K562 (cell line): ENCODE measurements at regions not wholly inside any gene's neighbourhood (a gene's known extent, or its start where the extent isn't known, plus 50 kb on each side); places are given as distances from the start of the nearest gene placed in this dataset.

Experiments used
- ATAC-seq: fragments of 200-7000 bp; cut with Tn5 transposase; 3 replicates; pipeline ENCODE4 v1.9.1; 2020; ENCODE audit warnings: moderate library complexity
- BruUV-seq: library from RNA; stranded (reverse); fragments of 400-500 nt; replicated peaks from 2 replicates; lab custom pipeline; 2021; lab: Mats Ljungman, UMichigan
- CTCF ChIA-PET: fragments of 300-600 bp; formaldehyde crosslinking; extraction: SDS; loops from one replicate; lab custom pipeline; 2021; ENCODE audit warnings: low intra/inter-chr PET ratio; lab: Yijun Ruan, JAX
- POLR2A ChIA-PET: fragments of 300-600, 350-650 bp; sonication (Branson Sonifier 250); formaldehyde crosslinking; extraction: SDS; loops from one replicate; lab custom pipeline; 2021; ENCODE audit warnings: antibody characterized with exemption, inconsistent platforms; lab: Yijun Ruan, JAX
- DNase-seq, 4 experiments: peaks; one replicate each; pipeline versions ENCODE4 v3.0.0 to v3.0.0-alpha.2; 2011 to 2018; ENCODE audit warnings: low spot score in 3 of 4, mixed read lengths in 3 of 4; ENCODE audit errors: extremely low read depth in 1 of 4
- FAIRE-seq: peaks from 2 replicates; lab custom pipeline; 2011; peaks lifted over from hg19 to GRCh38; lab: Jason Lieb, UNC
- H2AFZ ChIP-seq: 2 replicates; pipeline ENCODE4 v1.6.0; 2011; ENCODE audit warnings: low read depth, low read length, control low read depth, inconsistent platforms
- H3K27ac ChIP-seq: fragments of 200-600 bp; 3 replicates; pipeline ENCODE4 v1.8.0; 2011; ENCODE audit warnings: low read depth, mild to moderate bottlenecking, control low read depth, inconsistent platforms, low read length, moderate library complexity, mixed read lengths; ENCODE audit errors: extremely low read depth
- H3K27me3 ChIP-seq, 2 experiments: fragments of 300-600 bp in 1 of 2; 2 replicates in 1 of 2; 3 replicates in 1 of 2; pipeline versions ENCODE4 v1.6.0 to v1.8.0; 2011; ENCODE audit warnings: inconsistent platforms in 2 of 2, low read length in 2 of 2, mild to moderate bottlenecking in 1 of 2, mixed read lengths in 1 of 2, moderate library complexity in 1 of 2; ENCODE audit not compliant: control insufficient read depth in 2 of 2, insufficient read depth in 2 of 2
- H3K36me3 ChIP-seq: fragments of 300-600 bp; 3 replicates; pipeline ENCODE4 v1.8.0; 2011; ENCODE audit warnings: mild to moderate bottlenecking, low read length, inconsistent platforms; ENCODE audit not compliant: control insufficient read depth, insufficient read depth
- H3K4me1 ChIP-seq, 2 experiments: fragments of 200-600 bp in 1 of 2; replicated peaks in 1 of 2; 2 replicates in 1 of 2; 3 replicates in 1 of 2; pipeline versions ENCODE4 v1.5.1 to v1.8.0; 2011; ENCODE audit warnings: inconsistent platforms in 2 of 2, low read length in 2 of 2, mild to moderate bottlenecking in 1 of 2, mixed read lengths in 1 of 2, moderate library complexity in 1 of 2; ENCODE audit not compliant: control insufficient read depth in 2 of 2, insufficient read depth in 2 of 2
- H3K4me2 ChIP-seq: 2 replicates; pipeline ENCODE4 v1.6.1; 2011; ENCODE audit warnings: low read length, control low read depth, inconsistent platforms, mixed read lengths; ENCODE audit not compliant: insufficient read depth
- H3K4me3 ChIP-seq: fragments of 200-600 bp; sonication (generic), shearing (Covaris generic); 2 replicates; pipeline ENCODE4 v1.5.1; 2016; ENCODE audit warnings: control low read depth, inconsistent platforms
- H3K79me2 ChIP-seq: fragments of 200-600 bp; 3 replicates; pipeline ENCODE4 v1.8.0; 2011; ENCODE audit warnings: low read length, inconsistent platforms; ENCODE audit not compliant: control insufficient read depth, insufficient read depth
- H3K9ac ChIP-seq, 2 experiments: 2 replicates each; pipeline versions ENCODE4 v1.6.0 to v1.6.1; 2011; ENCODE audit warnings: low read depth in 2 of 2, low read length in 2 of 2, control low read depth in 1 of 2, inconsistent platforms in 1 of 2, mild to moderate bottlenecking in 1 of 2, mixed read lengths in 1 of 2; ENCODE audit not compliant: insufficient read depth in 1 of 2
- H3K9me1 ChIP-seq: one replicate; pipeline ENCODE4 v1.6.0; 2011; ENCODE audit warnings: inconsistent platforms, mild to moderate bottlenecking, low read length, moderate library complexity; ENCODE audit not compliant: control insufficient read depth, insufficient read depth
- H3K9me3 ChIP-seq: replicated peaks from 2 replicates; pipeline ENCODE4 v1.5.1; 2011; ENCODE audit warnings: low read depth, low read length, inconsistent platforms; ENCODE audit not compliant: control insufficient read depth, insufficient read depth
- H4K20me1 ChIP-seq: replicated peaks from 2 replicates; pipeline ENCODE4 v1.6.1; 2011; ENCODE audit warnings: low read length, inconsistent platforms, mixed read lengths; ENCODE audit not compliant: control insufficient read depth, insufficient read depth
- CAMTA2 ChIP-seq: fragments of 250-450 bp; sonication (Bioruptor Pico); conservative IDR thresholded peaks from 2 replicates; pipeline ENCODE4 v1.5.1; 2022
- DEAF1 ChIP-seq: fragments of 450-650 bp; formaldehyde crosslinking; IDR thresholded peaks from 2 replicates; pipeline ENCODE4 v1.4.0; 2020; ENCODE audit warnings: mild to moderate bottlenecking, moderate library complexity
- ESRRB ChIP-seq: fragments of 250-450 bp; sonication (Bioruptor Pico); IDR thresholded peaks from 2 replicates; pipeline ENCODE4 v1.5.0; 2020; ENCODE audit warnings: mild to moderate bottlenecking, moderate library complexity, borderline replicate concordance
- LCOR ChIP-seq: sonication (generic); formaldehyde crosslinking; IDR thresholded peaks from 2 replicates; pipeline ENCODE4 v1.8.0; 2022; ENCODE audit warnings: mild to moderate bottlenecking, missing genetic modification reagents
- NCOA6 ChIP-seq: fragments of 450-650 bp; IDR thresholded peaks from 2 replicates; pipeline ENCODE4 v1.6.1; 2017; ENCODE audit warnings: mild to moderate bottlenecking
- TEAD4 ChIP-seq, 2 experiments: sonication (generic) in 1 of 2; formaldehyde crosslinking in 1 of 2; IDR thresholded peaks; 2 replicates each; pipeline versions ENCODE4 v1.6.1 to v1.8.0; 2012 to 2022; ENCODE audit warnings: borderline replicate concordance in 1 of 2, inconsistent platforms in 1 of 2, low read length in 1 of 2, mild to moderate bottlenecking in 1 of 2, missing genetic modification reagents in 1 of 2
- ZC3H4 ChIP-seq: sonication (generic); formaldehyde crosslinking; IDR thresholded peaks from 2 replicates; pipeline ENCODE4 v1.9.0; 2021; ENCODE audit warnings: missing genetic modification reagents, borderline replicate concordance
- ZC3H8 ChIP-seq: fragments of 450-650 bp; IDR thresholded peaks from 2 replicates; pipeline ENCODE4 v1.6.1; 2017
- ZKSCAN3 ChIP-seq: fragments of 250-450 bp; sonication (Bioruptor Pico); IDR thresholded peaks from 2 replicates; pipeline ENCODE4 v1.4.0; 2020
- ZNF197 ChIP-seq: fragments of 200-800 bp; sonication (Bioruptor generic); IDR thresholded peaks from 2 replicates; pipeline ENCODE4 v1.6.1; 2016; ENCODE audit warnings: low read depth, missing genetic modification characterization, missing compliant biosample characterization
- ZNF639 ChIP-seq, 2 experiments: fragments of 200-800 bp in 1 of 2; sonication (Bioruptor generic) in 1 of 2; sonication (generic) in 1 of 2; formaldehyde crosslinking in 1 of 2; IDR thresholded peaks in 1 of 2; conservative IDR thresholded peaks in 1 of 2; 2 replicates each; pipeline versions ENCODE4 v1.5.0 to v1.6.1; 2016 to 2020; ENCODE audit warnings: missing compliant biosample characterization in 1 of 2, missing genetic modification characterization in 1 of 2, missing genetic modification reagents in 1 of 2
- ZNF655 ChIP-seq: fragments of 250-450 bp; sonication (Bioruptor Pico); IDR thresholded peaks from 2 replicates; pipeline ENCODE4 v1.5.0; 2021
- WGBS: fragments of 100-300 bp; shearing (Covaris generic); methylation state at CpG from one replicate; pipeline ENCODE4 v1.1.6; 2016; ENCODE audit warnings: low coverage, mixed read lengths; ENCODE audit not compliant: insufficient coverage; ENCODE audit errors: missing lambda C conversion rate; 5-methylcytosine and 5-hydroxymethylcytosine counted together
- in situ Hi-C: fragments of 300-500 bp; cut with MboI; formaldehyde crosslinking; loops from 4 replicates; pipeline ENCODE4 v1.15.0; 2018; ENCODE audit warnings: inconsistent platforms, mixed read lengths
- intact Hi-C: fragments of 100-400 bp; cut with micrococcal nuclease; formaldehyde crosslinking; loops from 2 replicates; pipeline ENCODE4 v1.14.2; 2022

GRCh38 chr1:213443415-213443814 is 392.4 kb downstream of the RPS6KC1 start:
- CTCF ChIA-PET, result no interaction called here
- no peaks in the 10 kb centered on the region for H3K79me2 ChIP-seq
- intact Hi-C loops, result no loop called here
- no peaks in the 10 kb centered on the region for H3K9me1 ChIP-seq
- no peak overlapping the region for H3K9ac ChIP-seq
- H3K4me2 ChIP-seq, result no peak overlapping the region
- ATAC-seq, result no peak
- no peaks in the 10 kb centered on the region for H3K9me3 ChIP-seq
- H3K27ac ChIP-seq, result no peak overlapping the region
- H2AFZ ChIP-seq, result no peak overlapping the region
- DNase-seq, result no peak
- H3K27me3 ChIP-seq, result peaks cover 0 to 18% of the 10 kb centered on the region in 2 experiments; a peak in 3 of 5 replicates
- H4K20me1 ChIP-seq, result no peaks in the 10 kb centered on the region
- TF ChIP-seq CAMTA2 (CRISPR knock-in tag), result no peak
- TF ChIP-seq DEAF1 (CRISPR knock-in tag), result no peak
- no peak for TF ChIP-seq ZNF655
- no peak for TF ChIP-seq ZNF639 (CRISPR knock-in tag; conservative IDR thresholded peaks at IDR 0.05 in 1 of 2, IDR thresholded peaks at IDR 0.05 in 1 of 2)
- no peak for TF ChIP-seq ZC3H8
- no peak for TF ChIP-seq LCOR (CRISPR knock-in tag)
- TF ChIP-seq ZC3H4 (CRISPR knock-in tag), result no peak
- TF ChIP-seq ESRRB (CRISPR knock-in tag), result no peak
- TF ChIP-seq TEAD4 (IDR thresholded peaks at IDR 0.05; ENCODE audit: low read length), result no peak
- no peak for TF ChIP-seq TEAD4 (CRISPR knock-in tag; IDR thresholded peaks at IDR 0.05; ENCODE audit: borderline replicate concordance)
- no peak for TF ChIP-seq ZKSCAN3 (CRISPR knock-in tag)
- no peak for TF ChIP-seq ZNF197
- TF ChIP-seq NCOA6, result no peak
- TF ChIP-seq, all 486 proteins: peak for 0
- H3K36me3 ChIP-seq, result no peaks in the 10 kb centered on the region
- no peak for FAIRE-seq
- no peak overlapping the region for H3K4me3 ChIP-seq
- in situ Hi-C loops, result no loop called here
- 0% methylated on average over 5 of the region's 5 CpGs for WGBS
- no peaks in the 10 kb centered on the region for H3K4me1 ChIP-seq
- POLR2A ChIA-PET, result interaction anchor here (0.9 to 1.2 kb wide), 2 partner anchors 11 to 16 kb away, joined by 3 to 4 read pairs; no protein-coding TSS in a partner anchor
- BruUV-seq, result no TSS peak
